ENCODE measurements at regions not wholly inside any gene's neighbourhood (a gene's known extent, or its start where the extent isn't known, plus 50 kb on each side); places are given as distances from the start of the nearest gene placed in this dataset.

- Histone ChIP-seq H3K36me3 (replicated peaks; ENCODE audit: insufficient read depth, low read depth) (no peaks in the 10 kb centered on the region), H3K9me2 (replicated peaks; ENCODE audit: insufficient read depth) (no peaks in the 10 kb centered on the region), H3K9me3 (ENCODE audit: low read depth) (no peaks in the 10 kb centered on the region), H3K79me2 (no peaks in the 10 kb centered on the region), H3K27ac (no peak overlapping the region), H3K4me2 (no peak overlapping the region), H2AFZ (no peak overlapping the region), H3K27me3 (no peaks in the 10 kb centered on the region), H4K20me1 (ENCODE audit: insufficient read depth, poor library complexity, severe bottlenecking) (no peaks in the 10 kb centered on the region), H3K4me1 (ENCODE audit: insufficient read depth) (no peaks in the 10 kb centered on the region), H3K4me3 (no peak overlapping the region)
- TF ChIP-seq CTCF (IDR thresholded peaks at IDR 0.05; ENCODE audit: poor library complexity) = no peak
- TF ChIP-seq EZH2 (IDR thresholded peaks at IDR 0.05; ENCODE audit: borderline replicate concordance) = no peak
- no peak for TF ChIP-seq EZH2phosphoT487 (IDR thresholded peaks at IDR 0.05; ENCODE audit: low read depth, severe bottlenecking, unreplicated experiment)
- DNase-seq (ENCODE audit: low spot score) = no peak
- WGBS (ENCODE audit: low lambda C conversion rate, missing lambda C conversion rate) = 83% methylated on average over 6 of the region's 6 CpGs
These were observed 354.5 kb downstream of the CBLN4 start for GRCh38 chr20:55650657-55651360.

GRCh38 chr20:55649254-55649653, 356.1 kb downstream of the CBLN4 start:
- no peaks in the 10 kb centered on the region for H3K36me3 ChIP-seq (replicated peaks; ENCODE audit: insufficient read depth, low read depth)
- DNase-seq (ENCODE audit: low spot score) = no peak
- no peak overlapping the region for H3K4me2 ChIP-seq
- no peak overlapping the region for H3K4me3 ChIP-seq
- TF ChIP-seq EZH2phosphoT487 (IDR thresholded peaks at IDR 0.05; ENCODE audit: low read depth, severe bottlenecking, unreplicated experiment) = no peak
- TF ChIP-seq CTCF (IDR thresholded peaks at IDR 0.05; ENCODE audit: poor library complexity) = no peak
- TF ChIP-seq EZH2 (IDR thresholded peaks at IDR 0.05; ENCODE audit: borderline replicate concordance) = no peak
- no peaks in the 10 kb centered on the region for H3K79me2 ChIP-seq
- H3K9me2 ChIP-seq (replicated peaks; ENCODE audit: insufficient read depth) = no peaks in the 10 kb centered on the region
- H3K9me3 ChIP-seq (ENCODE audit: low read depth) = no peaks in the 10 kb centered on the region
- H4K20me1 ChIP-seq (ENCODE audit: insufficient read depth, poor library complexity, severe bottlenecking) = no peaks in the 10 kb centered on the region
- H3K27ac ChIP-seq = no peak overlapping the region
- H3K27me3 ChIP-seq = no peaks in the 10 kb centered on the region
- H3K4me1 ChIP-seq (ENCODE audit: insufficient read depth) = no peaks in the 10 kb centered on the region
- 84% methylated on average over 6 of the region's 6 CpGs for WGBS (ENCODE audit: low lambda C conversion rate, missing lambda C conversion rate)
- H2AFZ ChIP-seq = no peak overlapping the region

GRCh38 chr20:55646851-55647250, 358.5 kb downstream of the CBLN4 start:
- DNase-seq (ENCODE audit: low spot score) = no peak
- TF ChIP-seq EZH2 (IDR thresholded peaks at IDR 0.05; ENCODE audit: borderline replicate concordance) = no peak
- TF ChIP-seq EZH2phosphoT487 (IDR thresholded peaks at IDR 0.05; ENCODE audit: low read depth, severe bottlenecking, unreplicated experiment) = no peak
- TF ChIP-seq CTCF (IDR thresholded peaks at IDR 0.05; ENCODE audit: poor library complexity) = no peak
- Histone ChIP-seq H3K9me2 (replicated peaks; ENCODE audit: insufficient read depth) (no peaks in the 10 kb centered on the region), H3K4me1 (ENCODE audit: insufficient read depth) (no peaks in the 10 kb centered on the region), H2AFZ (no peak overlapping the region), H3K79me2 (no peaks in the 10 kb centered on the region), H3K4me3 (no peak overlapping the region), H3K36me3 (replicated peaks; ENCODE audit: insufficient read depth, low read depth) (no peaks in the 10 kb centered on the region), H4K20me1 (ENCODE audit: insufficient read depth, poor library complexity, severe bottlenecking) (no peaks in the 10 kb centered on the region), H3K4me2 (no peak overlapping the region), H3K27me3 (no peaks in the 10 kb centered on the region), H3K27ac (no peak overlapping the region), H3K9me3 (ENCODE audit: low read depth) (no peaks in the 10 kb centered on the region)
- WGBS (ENCODE audit: low lambda C conversion rate, missing lambda C conversion rate) = 89% methylated on average over 4 of the region's 4 CpGs
